GM23338 (cell line): ENCODE measurements at regions not wholly inside any gene's neighbourhood (a gene's known extent, or its start where the extent isn't known, plus 50 kb on each side); places are given as distances from the start of the nearest gene placed in this dataset.

ENCODE experiments used
- EZH2 ChIP-seq: fragments of 200-600 bp; sonication (generic); IDR thresholded peaks from one replicate; pipeline ENCODE4 v1.8.0; 2017; ENCODE audit warnings: antibody characterized with exemption, mild to moderate bottlenecking, low read depth; ENCODE audit not compliant: unreplicated experiment
- EZH2phosphoT487 ChIP-seq: fragments of 200-600 bp; sonication (generic); IDR thresholded peaks from one replicate; pipeline ENCODE4 v1.8.1; 2018; ENCODE audit warnings: antibody characterized with exemption; ENCODE audit not compliant: unreplicated experiment
- JUNB ChIP-seq: IDR thresholded peaks from one replicate; pipeline ENCODE4 v1.6.1; 2016; ENCODE audit warnings: antibody characterized with exemption; ENCODE audit not compliant: unreplicated experiment
- NANOG ChIP-seq: IDR thresholded peaks from 2 replicates; pipeline ENCODE4 v1.6.1; 2016; ENCODE audit warnings: antibody characterized with exemption, borderline replicate concordance
- POLR2AphosphoS5 ChIP-seq: IDR thresholded peaks from 2 replicates; pipeline ENCODE4 v1.6.1; 2016; ENCODE audit warnings: antibody characterized with exemption, low read depth
- TF ChIP-seq, protein P1 (sequence below), 2 experiments: fragments of 200-600 bp in 1 of 2; sonication (generic) in 1 of 2; conservative IDR thresholded peaks; 2 replicates each; pipeline versions ENCODE4 v1.5.1 to v1.6.1; 2016 to 2017; ENCODE audit warnings: antibody characterized with exemption in 2 of 2, low read depth in 2 of 2, mild to moderate bottlenecking in 2 of 2, moderate library complexity in 1 of 2
- TF ChIP-seq, protein P2 (sequence below): IDR thresholded peaks from one replicate; pipeline ENCODE4 v1.6.1; 2018; ENCODE audit warnings: antibody characterized with exemption; ENCODE audit not compliant: unreplicated experiment
- TF ChIP-seq, protein P3 (sequence below): fragments of 250-450 bp; sonication (Bioruptor Pico); IDR thresholded peaks from 2 replicates; pipeline ENCODE4 v1.5.0; 2020; ENCODE audit warnings: mild to moderate bottlenecking, moderate library complexity

DNA sequence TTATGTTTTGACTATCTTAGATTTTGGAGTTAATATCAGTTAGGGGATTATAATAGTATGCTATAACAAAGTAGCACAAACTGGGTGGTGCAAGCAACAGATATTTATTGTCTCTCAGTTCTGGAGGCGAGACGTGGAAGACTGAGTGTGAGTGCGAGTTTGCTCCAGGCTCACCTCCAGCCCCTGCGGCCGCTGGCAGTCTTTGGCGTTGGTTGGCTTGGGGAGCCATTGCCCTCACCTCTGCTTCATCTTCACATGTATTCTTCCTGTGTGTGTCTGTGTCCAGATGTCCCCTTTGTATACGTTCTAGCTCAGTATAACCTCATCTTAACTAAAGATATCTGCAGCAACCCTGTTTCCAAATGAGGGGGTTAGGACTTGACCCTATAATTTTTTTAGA lies 343.9 kb upstream of the COBL start:
- TF ChIP-seq POLR2AphosphoS5 (no peak), NANOG (no peak), EZH2phosphoT487 (no peak), EZH2 (no peak), JUNB (no peak)
- TF ChIP-seq, protein P1, sequence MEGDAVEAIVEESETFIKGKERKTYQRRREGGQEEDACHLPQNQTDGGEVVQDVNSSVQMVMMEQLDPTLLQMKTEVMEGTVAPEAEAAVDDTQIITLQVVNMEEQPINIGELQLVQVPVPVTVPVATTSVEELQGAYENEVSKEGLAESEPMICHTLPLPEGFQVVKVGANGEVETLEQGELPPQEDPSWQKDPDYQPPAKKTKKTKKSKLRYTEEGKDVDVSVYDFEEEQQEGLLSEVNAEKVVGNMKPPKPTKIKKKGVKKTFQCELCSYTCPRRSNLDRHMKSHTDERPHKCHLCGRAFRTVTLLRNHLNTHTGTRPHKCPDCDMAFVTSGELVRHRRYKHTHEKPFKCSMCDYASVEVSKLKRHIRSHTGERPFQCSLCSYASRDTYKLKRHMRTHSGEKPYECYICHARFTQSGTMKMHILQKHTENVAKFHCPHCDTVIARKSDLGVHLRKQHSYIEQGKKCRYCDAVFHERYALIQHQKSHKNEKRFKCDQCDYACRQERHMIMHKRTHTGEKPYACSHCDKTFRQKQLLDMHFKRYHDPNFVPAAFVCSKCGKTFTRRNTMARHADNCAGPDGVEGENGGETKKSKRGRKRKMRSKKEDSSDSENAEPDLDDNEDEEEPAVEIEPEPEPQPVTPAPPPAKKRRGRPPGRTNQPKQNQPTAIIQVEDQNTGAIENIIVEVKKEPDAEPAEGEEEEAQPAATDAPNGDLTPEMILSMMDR (conservative IDR thresholded peaks at IDR 0.05; ENCODE audit: low read depth in 2 of 2): no peak
- TF ChIP-seq, protein P2, sequence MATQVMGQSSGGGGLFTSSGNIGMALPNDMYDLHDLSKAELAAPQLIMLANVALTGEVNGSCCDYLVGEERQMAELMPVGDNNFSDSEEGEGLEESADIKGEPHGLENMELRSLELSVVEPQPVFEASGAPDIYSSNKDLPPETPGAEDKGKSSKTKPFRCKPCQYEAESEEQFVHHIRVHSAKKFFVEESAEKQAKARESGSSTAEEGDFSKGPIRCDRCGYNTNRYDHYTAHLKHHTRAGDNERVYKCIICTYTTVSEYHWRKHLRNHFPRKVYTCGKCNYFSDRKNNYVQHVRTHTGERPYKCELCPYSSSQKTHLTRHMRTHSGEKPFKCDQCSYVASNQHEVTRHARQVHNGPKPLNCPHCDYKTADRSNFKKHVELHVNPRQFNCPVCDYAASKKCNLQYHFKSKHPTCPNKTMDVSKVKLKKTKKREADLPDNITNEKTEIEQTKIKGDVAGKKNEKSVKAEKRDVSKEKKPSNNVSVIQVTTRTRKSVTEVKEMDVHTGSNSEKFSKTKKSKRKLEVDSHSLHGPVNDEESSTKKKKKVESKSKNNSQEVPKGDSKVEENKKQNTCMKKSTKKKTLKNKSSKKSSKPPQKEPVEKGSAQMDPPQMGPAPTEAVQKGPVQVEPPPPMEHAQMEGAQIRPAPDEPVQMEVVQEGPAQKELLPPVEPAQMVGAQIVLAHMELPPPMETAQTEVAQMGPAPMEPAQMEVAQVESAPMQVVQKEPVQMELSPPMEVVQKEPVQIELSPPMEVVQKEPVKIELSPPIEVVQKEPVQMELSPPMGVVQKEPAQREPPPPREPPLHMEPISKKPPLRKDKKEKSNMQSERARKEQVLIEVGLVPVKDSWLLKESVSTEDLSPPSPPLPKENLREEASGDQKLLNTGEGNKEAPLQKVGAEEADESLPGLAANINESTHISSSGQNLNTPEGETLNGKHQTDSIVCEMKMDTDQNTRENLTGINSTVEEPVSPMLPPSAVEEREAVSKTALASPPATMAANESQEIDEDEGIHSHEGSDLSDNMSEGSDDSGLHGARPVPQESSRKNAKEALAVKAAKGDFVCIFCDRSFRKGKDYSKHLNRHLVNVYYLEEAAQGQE: no peak
- TF ChIP-seq, protein P3, sequence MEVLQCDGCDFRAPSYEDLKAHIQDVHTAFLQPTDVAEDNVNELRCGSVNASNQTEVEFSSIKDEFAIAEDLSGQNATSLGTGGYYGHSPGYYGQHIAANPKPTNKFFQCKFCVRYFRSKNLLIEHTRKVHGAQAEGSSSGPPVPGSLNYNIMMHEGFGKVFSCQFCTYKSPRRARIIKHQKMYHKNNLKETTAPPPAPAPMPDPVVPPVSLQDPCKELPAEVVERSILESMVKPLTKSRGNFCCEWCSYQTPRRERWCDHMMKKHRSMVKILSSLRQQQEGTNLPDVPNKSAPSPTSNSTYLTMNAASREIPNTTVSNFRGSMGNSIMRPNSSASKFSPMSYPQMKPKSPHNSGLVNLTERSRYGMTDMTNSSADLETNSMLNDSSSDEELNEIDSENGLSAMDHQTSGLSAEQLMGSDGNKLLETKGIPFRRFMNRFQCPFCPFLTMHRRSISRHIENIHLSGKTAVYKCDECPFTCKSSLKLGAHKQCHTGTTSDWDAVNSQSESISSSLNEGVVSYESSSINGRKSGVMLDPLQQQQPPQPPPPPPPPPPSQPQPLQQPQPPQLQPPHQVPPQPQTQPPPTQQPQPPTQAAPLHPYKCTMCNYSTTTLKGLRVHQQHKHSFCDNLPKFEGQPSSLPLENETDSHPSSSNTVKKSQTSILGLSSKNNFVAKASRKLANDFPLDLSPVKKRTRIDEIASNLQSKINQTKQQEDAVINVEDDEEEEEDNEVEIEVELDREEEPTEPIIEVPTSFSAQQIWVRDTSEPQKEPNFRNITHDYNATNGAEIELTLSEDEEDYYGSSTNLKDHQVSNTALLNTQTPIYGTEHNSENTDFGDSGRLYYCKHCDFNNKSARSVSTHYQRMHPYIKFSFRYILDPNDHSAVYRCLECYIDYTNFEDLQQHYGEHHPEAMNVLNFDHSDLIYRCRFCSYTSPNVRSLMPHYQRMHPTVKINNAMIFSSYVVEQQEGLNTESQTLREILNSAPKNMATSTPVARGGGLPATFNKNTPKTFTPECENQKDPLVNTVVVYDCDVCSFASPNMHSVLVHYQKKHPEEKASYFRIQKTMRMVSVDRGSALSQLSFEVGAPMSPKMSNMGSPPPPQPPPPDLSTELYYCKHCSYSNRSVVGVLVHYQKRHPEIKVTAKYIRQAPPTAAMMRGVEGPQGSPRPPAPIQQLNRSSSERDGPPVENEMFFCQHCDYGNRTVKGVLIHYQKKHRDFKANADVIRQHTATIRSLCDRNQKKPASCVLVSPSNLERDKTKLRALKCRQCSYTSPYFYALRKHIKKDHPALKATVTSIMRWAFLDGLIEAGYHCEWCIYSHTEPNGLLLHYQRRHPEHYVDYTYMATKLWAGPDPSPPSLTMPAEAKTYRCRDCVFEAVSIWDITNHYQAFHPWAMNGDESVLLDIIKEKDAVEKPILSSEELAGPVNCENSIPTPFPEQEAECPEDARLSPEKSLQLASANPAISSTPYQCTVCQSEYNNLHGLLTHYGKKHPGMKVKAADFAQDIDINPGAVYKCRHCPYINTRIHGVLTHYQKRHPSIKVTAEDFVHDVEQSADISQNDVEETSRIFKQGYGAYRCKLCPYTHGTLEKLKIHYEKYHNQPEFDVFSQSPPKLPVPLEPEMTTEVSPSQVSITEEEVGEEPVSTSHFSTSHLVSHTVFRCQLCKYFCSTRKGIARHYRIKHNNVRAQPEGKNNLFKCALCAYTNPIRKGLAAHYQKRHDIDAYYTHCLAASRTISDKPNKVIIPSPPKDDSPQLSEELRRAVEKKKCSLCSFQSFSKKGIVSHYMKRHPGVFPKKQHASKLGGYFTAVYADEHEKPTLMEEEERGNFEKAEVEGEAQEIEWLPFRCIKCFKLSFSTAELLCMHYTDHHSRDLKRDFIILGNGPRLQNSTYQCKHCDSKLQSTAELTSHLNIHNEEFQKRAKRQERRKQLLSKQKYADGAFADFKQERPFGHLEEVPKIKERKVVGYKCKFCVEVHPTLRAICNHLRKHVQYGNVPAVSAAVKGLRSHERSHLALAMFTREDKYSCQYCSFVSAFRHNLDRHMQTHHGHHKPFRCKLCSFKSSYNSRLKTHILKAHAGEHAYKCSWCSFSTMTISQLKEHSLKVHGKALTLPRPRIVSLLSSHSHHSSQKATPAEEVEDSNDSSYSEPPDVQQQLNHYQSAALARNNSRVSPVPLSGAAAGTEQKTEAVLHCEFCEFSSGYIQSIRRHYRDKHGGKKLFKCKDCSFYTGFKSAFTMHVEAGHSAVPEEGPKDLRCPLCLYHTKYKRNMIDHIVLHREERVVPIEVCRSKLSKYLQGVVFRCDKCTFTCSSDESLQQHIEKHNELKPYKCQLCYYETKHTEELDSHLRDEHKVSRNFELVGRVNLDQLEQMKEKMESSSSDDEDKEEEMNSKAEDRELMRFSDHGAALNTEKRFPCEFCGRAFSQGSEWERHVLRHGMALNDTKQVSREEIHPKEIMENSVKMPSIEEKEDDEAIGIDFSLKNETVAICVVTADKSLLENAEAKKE (CRISPR knock-in tag): no peak
